ENCODE measurements at regions not wholly inside any gene's neighbourhood (a gene's known extent, or its start where the extent isn't known, plus 50 kb on each side); places are given as distances from the start of the nearest gene placed in this dataset.
"Not testable (repeated sequence)": the region's sequence is repeated elsewhere in the genome, so short reads cannot be mapped to it uniquely, and the experiment has no call there.

- DNase-seq (ENCODE audit: low read depth) = no peak
- TF ChIP-seq CTCF (conservative IDR thresholded peaks at IDR 0.05; ENCODE audit: control insufficient read depth, insufficient read depth, low read depth, low read length) = no peak
- H3K4me3 ChIP-seq (ENCODE audit: control insufficient read depth, low read depth, low read length) = no peak overlapping the region
These were observed 61.5 kb upstream of the FOXE1 start for GRCh38 chr9:97791542-97791941.

GRCh38 chr9:97793067-97793466 is 60.0 kb upstream of the FOXE1 start:
- TF ChIP-seq CTCF (conservative IDR thresholded peaks at IDR 0.05; ENCODE audit: control insufficient read depth, insufficient read depth, low read depth, low read length) = no peak
- no peak for DNase-seq (ENCODE audit: low read depth)
- H3K4me3 ChIP-seq (ENCODE audit: control insufficient read depth, low read depth, low read length) = no peak overlapping the region

- no peak overlapping the region for H3K4me3 ChIP-seq (ENCODE audit: control insufficient read depth, low read depth, low read length)
- no peak for DNase-seq (ENCODE audit: low read depth)
- no peak for TF ChIP-seq CTCF (conservative IDR thresholded peaks at IDR 0.05; ENCODE audit: control insufficient read depth, insufficient read depth, low read depth, low read length)
These were observed 58.4 kb upstream of the FOXE1 start for GRCh38 chr9:97794666-97795065.

GRCh38 chr9:97796176-97796575 is 56.9 kb upstream of the FOXE1 start:
- H3K4me3 ChIP-seq (ENCODE audit: control insufficient read depth, low read depth, low read length); DNase-seq (ENCODE audit: low read depth): not testable (repeated sequence)

- DNase-seq (ENCODE audit: low read depth) = no peak
- no peak overlapping the region for H3K4me3 ChIP-seq (ENCODE audit: control insufficient read depth, low read depth, low read length)
- no peak for TF ChIP-seq CTCF (conservative IDR thresholded peaks at IDR 0.05; ENCODE audit: control insufficient read depth, insufficient read depth, low read depth, low read length)
These were observed 51.8 kb upstream of the FOXE1 start for GRCh38 chr9:97801180-97801579.

GRCh38 chr9:97802276-97802675 is 50.8 kb upstream of the FOXE1 start:
- peak; percentile 60 for DNase-seq (ENCODE audit: low read depth)
- H3K4me3 ChIP-seq (ENCODE audit: control insufficient read depth, low read depth, low read length) = no peak overlapping the region
- TF ChIP-seq CTCF (conservative IDR thresholded peaks at IDR 0.05; ENCODE audit: control insufficient read depth, insufficient read depth, low read depth, low read length) = no peak

- peak; percentile 34 for DNase-seq (ENCODE audit: low read depth)
- peak overlapping the region; percentile 36 for H3K4me3 ChIP-seq (ENCODE audit: control insufficient read depth, low read depth, low read length)
- TF ChIP-seq CTCF (conservative IDR thresholded peaks at IDR 0.05; ENCODE audit: control insufficient read depth, insufficient read depth, low read depth, low read length) = no peak
These were observed 49.6 kb upstream of the FOXE1 start for GRCh38 chr9:97803167-97804058.

Measured in fibroblast of mammary gland (primary cell).